ENCODE measurements at regions not wholly inside any gene's neighbourhood (a gene's known extent, or its start where the extent isn't known, plus 50 kb on each side); places are given as distances from the start of the nearest gene placed in this dataset.

- Mint-ChIP-seq H3K27ac (no peak overlapping the region), H3K27me3 (ENCODE audit: low read depth) (peaks cover 1% of the 10 kb centered on the region), H3K4me3 (no peak overlapping the region), H3K36me3 (ENCODE audit: insufficient read depth in 1 of 3, low read depth in 3 of 3) (peaks cover 0 to 2% (median 0%) of the 10 kb centered on the region in 3 experiments; a peak in 2 of 7 replicates), H3K4me1 (0 out of 4 replicates have a peak, but pooled peaks cover 0 to 2% of the 10 kb centered on the region in 2 experiments), H3K9me3 (no peaks in the 10 kb centered on the region)
- Histone ChIP-seq H3K56ac (ENCODE audit: insufficient read length, low read depth, low read length) (no peak overlapping the region), H3K79me2 (ENCODE audit: insufficient read depth, low read length) (no peaks in the 10 kb centered on the region), H2AFZ (ENCODE audit: low read length) (no peak overlapping the region), H3K23ac (ENCODE audit: insufficient read length, low read depth, low read length) (no peak overlapping the region), H2AK5ac (ENCODE audit: insufficient read length, low read length) (no peak overlapping the region), H3K4me2 (ENCODE audit: insufficient read depth, insufficient read length, low read length) (no peak overlapping the region), H3K27me3 (ENCODE audit: insufficient read depth, low read length) (no peaks in the 10 kb centered on the region), H3K79me1 (ENCODE audit: insufficient read depth, low read depth, low read length, poor library complexity, severe bottlenecking) (no peaks in the 10 kb centered on the region), H3K9me3 (ENCODE audit: control insufficient read depth, low read depth, low read length) (no peaks in the 10 kb centered on the region), H3T11ph (ENCODE audit: low read length) (no peak overlapping the region), H3K4ac (ENCODE audit: low read depth, low read length) (no peak overlapping the region), H4K91ac (ENCODE audit: insufficient read length, low read depth, low read length) (no peak overlapping the region), H3K27ac (ENCODE audit: insufficient read length, low read depth, low read length) (no peak overlapping the region), H4K5ac (ENCODE audit: insufficient read length, low read depth, low read length) (no peak overlapping the region), H3K23me2 (ENCODE audit: insufficient read length, low read depth, low read length, poor library complexity, severe bottlenecking) (no peaks in the 10 kb centered on the region), H3K4me1 (ENCODE audit: insufficient read depth, low read length) (no peaks in the 10 kb centered on the region), H2BK20ac (ENCODE audit: low read depth, low read length, poor library complexity, severe bottlenecking) (no peak overlapping the region), H2BK5ac (ENCODE audit: insufficient read length, low read length) (no peak overlapping the region), H4K8ac (replicated peaks; ENCODE audit: insufficient read length, low read depth, low read length) (no peak overlapping the region), H3K14ac (ENCODE audit: insufficient read depth, low read length) (no peak overlapping the region), H2BK120ac (ENCODE audit: low read depth, low read length, poor library complexity, severe bottlenecking) (no peak overlapping the region), H2BK15ac (ENCODE audit: low read depth, low read length) (no peak overlapping the region), H3K18ac (ENCODE audit: insufficient read length, low read depth, low read length) (no peak overlapping the region), H4K20me1 (ENCODE audit: control insufficient read depth, insufficient read depth, insufficient read length) (no peaks in the 10 kb centered on the region), H3K9ac (ENCODE audit: extremely low read depth, insufficient read length, low read length) (no peak overlapping the region), H2BK12ac (ENCODE audit: insufficient read length, low read depth, low read length) (no peak overlapping the region)
- no peak for DNase-seq
- no CpG with 5 or more reads among the region's 4 CpGs for WGBS (ENCODE audit: extremely low coverage, insufficient read length, low lambda C conversion rate)
- TF ChIP-seq CTCF (conservative IDR thresholded peaks at IDR 0.05): no peak
Measured at GRCh38 chr2:204237416-204237815, 300.9 kb downstream of the ICOS start.

Data from H9 (cell line).